Spinal cord (tissue), 9 donors: ENCODE measurements at regions not wholly inside any gene's neighbourhood (a gene's known extent, or its start where the extent isn't known, plus 50 kb on each side); places are given as distances from the start of the nearest gene placed in this dataset.

Experiments
- DNase-seq, 6 donors: peaks; one replicate each; pipeline versions ENCODE4 v3.0.0 to v3.0.0-alpha.2; 2013 to 2015; ENCODE audit warnings: low spot score in 6 of 6, low read depth in 4 of 6
- H3K27ac ChIP-seq: one replicate; pipeline ENCODE4 v1.5.1; 2013; ENCODE audit warnings: low read depth, low read length, control low read depth
- H3K27me3 ChIP-seq: one replicate; pipeline ENCODE4 v1.6.1; 2013; ENCODE audit warnings: low read length; ENCODE audit not compliant: control insufficient read depth, insufficient read depth
- H3K36me3 ChIP-seq: one replicate; pipeline ENCODE4 v1.6.1; 2013; ENCODE audit warnings: low read length; ENCODE audit not compliant: control insufficient read depth, insufficient read depth
- H3K4me1 ChIP-seq: one replicate; pipeline ENCODE4 v1.6.1; 2013; ENCODE audit warnings: low read length; ENCODE audit not compliant: control insufficient read depth, insufficient read depth
- H3K4me3 ChIP-seq: one replicate; pipeline ENCODE4 v1.5.1; 2013; ENCODE audit warnings: low read depth, low read length, control low read depth
- H3K9me3 ChIP-seq: one replicate; pipeline ENCODE4 v1.6.1; 2013; ENCODE audit warnings: low read length; ENCODE audit not compliant: control insufficient read depth, insufficient read depth
- WGBS: methylation state at CpG from one replicate; pipeline ENCODE4 v1.1.5; 2013; ENCODE audit warnings: missing lambda C conversion rate; ENCODE audit not compliant: insufficient coverage; 5-methylcytosine and 5-hydroxymethylcytosine counted together
- donor health status: healthy.

GRCh38 chr14:94685681-94686485, 73.7 kb downstream of the SERPINA3 start:
- no peak overlapping the region for H3K4me3 ChIP-seq
- WGBS, result 80% methylated on average over 6 of the region's 9 CpGs
- H3K36me3 ChIP-seq, result no peaks in the 10 kb centered on the region
- no peak for DNase-seq
- H3K4me1 ChIP-seq, result peaks cover 14% of the 10 kb centered on the region
- H3K9me3 ChIP-seq, result no peaks in the 10 kb centered on the region
- no peak overlapping the region for H3K27ac ChIP-seq
- peaks cover 4% of the 10 kb centered on the region for H3K27me3 ChIP-seq

GRCh38 chr14:94685166-94685581, 73.0 kb downstream of the SERPINA3 start:
- WGBS, result 86% methylated on average over 7 of the region's 7 CpGs
- no peaks in the 10 kb centered on the region for H3K9me3 ChIP-seq
- peaks cover 4% of the 10 kb centered on the region for H3K27me3 ChIP-seq
- peaks cover 14% of the 10 kb centered on the region for H3K4me1 ChIP-seq
- H3K36me3 ChIP-seq, result no peaks in the 10 kb centered on the region
- no peak for DNase-seq
- H3K4me3 ChIP-seq, result no peak overlapping the region
- no peak overlapping the region for H3K27ac ChIP-seq

- no peak overlapping the region for H3K4me3 ChIP-seq
- no peaks in the 10 kb centered on the region for H3K27me3 ChIP-seq
- no peak overlapping the region for H3K27ac ChIP-seq
- no peaks in the 10 kb centered on the region for H3K9me3 ChIP-seq
- peaks cover 5% of the 10 kb centered on the region for H3K4me1 ChIP-seq
- WGBS, result 90% methylated on average over 5 of the region's 5 CpGs
- H3K36me3 ChIP-seq, result no peaks in the 10 kb centered on the region
- DNase-seq, result no peak
Observed at GRCh38 chr14:94682736-94683135, 70.5 kb downstream of the SERPINA3 start.

DNA sequence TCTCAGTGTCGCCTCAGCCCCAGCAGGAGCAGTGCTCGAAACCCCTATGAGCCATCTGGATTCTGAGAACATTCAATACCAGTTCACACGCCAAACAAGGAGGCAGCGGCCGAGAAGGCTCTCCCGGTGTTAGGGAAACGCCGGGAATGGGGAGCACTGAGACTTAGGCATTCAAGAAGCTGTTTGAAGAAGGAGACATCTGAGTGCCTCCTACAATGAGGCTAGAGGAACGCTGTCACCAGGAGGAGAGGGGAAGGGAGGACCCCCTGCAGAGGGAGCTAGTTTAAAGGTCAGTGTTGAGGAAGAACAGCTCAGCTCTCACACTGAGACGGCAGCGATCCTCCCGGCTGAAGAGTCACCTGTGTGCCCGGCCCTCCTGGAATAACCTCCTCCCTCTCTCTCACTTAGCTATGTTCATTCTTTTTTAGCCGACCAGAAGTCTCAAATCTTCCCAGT, 69.9 kb downstream of the SERPINA3 start:
- no peaks in the 10 kb centered on the region for H3K36me3 ChIP-seq
- H3K9me3 ChIP-seq, result no peaks in the 10 kb centered on the region
- no peak overlapping the region for H3K27ac ChIP-seq
- no peak for DNase-seq
- H3K4me3 ChIP-seq, result no peak overlapping the region
- no peaks in the 10 kb centered on the region for H3K27me3 ChIP-seq
- H3K4me1 ChIP-seq, result peaks cover 5% of the 10 kb centered on the region
- 64% methylated on average over 9 of the region's 14 CpGs for WGBS

GRCh38 chr14:94681300-94682060, 69.3 kb downstream of the SERPINA3 start:
- Histone ChIP-seq H3K36me3 (no peaks in the 10 kb centered on the region), H3K27me3 (no peaks in the 10 kb centered on the region), H3K27ac (no peak overlapping the region), H3K9me3 (no peaks in the 10 kb centered on the region), H3K4me1 (peaks cover 5% of the 10 kb centered on the region), H3K4me3 (no peak overlapping the region)
- WGBS, result 85% methylated on average over 14 of the region's 15 CpGs
- no peak for DNase-seq

DNA sequence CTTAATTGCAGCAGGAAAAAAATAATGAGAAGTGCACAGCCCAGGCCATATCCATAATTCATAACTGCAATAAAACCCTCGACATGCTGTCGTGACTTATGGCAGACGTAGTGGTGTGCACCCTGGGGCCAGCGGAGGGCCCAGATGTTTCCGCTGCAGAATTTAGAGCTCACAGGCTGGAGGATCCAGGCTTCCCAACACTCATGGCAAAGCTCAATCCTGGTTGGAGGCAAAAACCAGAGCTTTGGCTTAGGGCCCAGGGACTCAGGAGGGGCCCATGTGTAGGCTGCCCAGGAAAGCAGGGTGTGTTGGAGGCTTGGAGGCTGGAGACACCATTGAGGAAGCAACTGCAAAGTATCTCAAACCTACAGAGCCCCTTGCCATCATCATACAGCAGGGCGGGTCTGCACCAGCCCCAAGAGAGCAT, 68.7 kb downstream of the SERPINA3 start:
- DNase-seq, result peak in 1 of 6 donors; percentile 33
- Histone ChIP-seq H3K9me3 (no peaks in the 10 kb centered on the region), H3K27ac (no peak overlapping the region), H3K36me3 (no peaks in the 10 kb centered on the region), H3K4me3 (no peak overlapping the region), H3K27me3 (no peaks in the 10 kb centered on the region), H3K4me1 (peaks cover 5% of the 10 kb centered on the region)
- 80% methylated on average over 5 of the region's 6 CpGs for WGBS

DNA sequence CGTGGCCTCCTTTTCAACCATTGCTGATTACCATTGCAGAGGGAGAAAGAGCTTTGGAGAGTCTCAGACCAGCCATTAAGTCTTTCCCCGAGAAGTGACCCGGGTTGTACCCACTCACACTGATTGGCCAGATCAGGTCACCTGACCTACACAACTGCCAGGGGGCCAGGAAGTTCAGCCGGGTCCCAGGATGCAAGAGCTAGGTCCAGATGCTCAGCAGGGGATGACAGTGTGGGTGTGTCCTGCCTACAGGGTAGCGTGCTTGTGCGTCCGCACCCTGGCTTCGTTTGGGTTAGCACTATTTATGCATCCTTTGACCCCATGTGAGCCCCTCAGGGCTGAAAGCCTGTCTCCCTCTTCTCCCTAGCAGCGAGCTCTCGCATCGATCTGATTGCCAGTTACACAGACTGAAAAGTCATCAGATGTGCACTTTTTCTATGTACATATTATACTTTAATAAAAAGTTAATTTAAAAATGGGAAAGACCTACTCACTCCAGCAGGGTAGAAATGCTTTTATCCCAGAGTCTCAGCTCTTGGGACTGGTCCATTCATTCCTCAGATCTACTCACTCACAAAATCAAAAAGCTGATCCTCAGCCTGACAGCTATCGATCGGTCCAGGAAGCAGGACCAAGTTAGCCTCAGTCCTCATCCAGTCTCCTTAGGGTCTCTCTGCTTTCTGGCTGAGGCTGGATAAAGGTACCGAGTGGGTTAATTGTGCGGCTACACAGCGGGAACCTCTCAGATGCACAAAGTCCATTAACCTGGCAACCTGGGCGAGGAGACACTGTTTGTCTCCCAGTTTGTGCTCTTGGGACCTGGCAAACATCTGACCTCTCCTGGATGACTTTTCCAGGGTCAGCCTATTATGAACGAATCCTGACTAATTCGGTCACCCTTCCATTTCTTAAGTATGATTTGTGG, 68.0 kb downstream of the SERPINA3 start:
- Histone ChIP-seq H3K27ac (no peak overlapping the region), H3K9me3 (no peaks in the 10 kb centered on the region), H3K4me3 (no peak overlapping the region), H3K27me3 (no peaks in the 10 kb centered on the region), H3K36me3 (no peaks in the 10 kb centered on the region), H3K4me1 (peaks cover 5% of the 10 kb centered on the region)
- WGBS, result 80% methylated on average over 13 of the region's 19 CpGs
- DNase-seq, result no peak

DNA sequence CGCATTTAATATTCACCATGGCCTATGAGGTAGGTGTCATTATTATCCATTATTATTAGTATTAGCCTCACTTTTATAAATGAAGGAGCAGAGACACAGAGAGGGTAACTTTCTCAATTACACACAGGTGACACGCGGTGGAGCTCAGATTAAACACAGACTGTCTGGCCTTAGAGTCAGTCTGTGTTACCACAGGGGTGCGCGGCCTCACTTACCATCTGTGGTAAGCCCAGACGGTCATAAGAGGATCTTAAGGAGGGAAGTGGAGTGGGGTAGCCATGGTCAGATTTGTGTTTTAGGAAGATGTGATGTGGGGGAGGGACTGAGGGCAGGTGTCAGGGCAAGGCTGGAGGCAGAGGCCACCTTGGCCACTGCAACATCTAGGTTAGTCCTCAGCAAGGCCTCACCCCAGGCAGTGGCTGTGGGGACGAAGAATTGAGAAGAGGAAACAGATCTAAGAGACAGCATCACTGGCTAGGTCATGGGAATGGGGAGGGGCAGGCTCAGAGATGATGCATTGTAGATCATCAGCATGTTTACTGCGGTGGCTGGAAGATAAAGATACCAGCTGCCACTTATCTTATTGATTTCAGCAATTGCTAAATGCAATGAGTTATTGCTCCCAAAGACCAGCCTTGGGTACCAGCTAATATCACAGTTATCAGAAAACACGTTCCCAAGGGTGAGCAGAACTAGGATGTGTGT, 67.1 kb downstream of the SERPINA3 start:
- Histone ChIP-seq H3K4me3 (no peak overlapping the region), H3K27ac (no peak overlapping the region), H3K9me3 (no peaks in the 10 kb centered on the region), H3K36me3 (no peaks in the 10 kb centered on the region), H3K4me1 (peaks cover 5% of the 10 kb centered on the region), H3K27me3 (no peaks in the 10 kb centered on the region)
- DNase-seq, result no peak
- 68% methylated on average over 6 of the region's 9 CpGs for WGBS

DNA sequence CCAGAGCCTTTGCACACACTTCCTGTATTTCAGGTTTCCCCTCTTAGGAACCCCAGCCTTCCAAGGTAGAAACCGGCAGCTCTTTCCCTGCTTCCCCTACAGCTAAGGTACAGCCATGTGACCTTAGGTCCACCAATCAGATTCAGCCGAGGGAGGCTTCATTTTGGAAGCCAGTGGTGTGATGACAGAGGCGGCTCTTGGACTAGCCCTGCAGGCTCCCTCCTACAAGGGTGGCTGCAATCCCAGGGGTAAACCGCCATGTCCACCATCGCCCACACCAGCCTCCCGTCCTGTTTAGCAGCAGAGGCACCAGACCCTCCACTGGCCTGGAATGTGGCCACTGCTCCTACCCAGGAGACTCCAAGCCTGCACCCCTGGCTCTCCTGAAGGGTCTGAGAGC, 65.6 kb downstream of the SERPINA3 start:
- Histone ChIP-seq H3K27me3 (no peaks in the 10 kb centered on the region), H3K4me1 (peaks cover 5% of the 10 kb centered on the region), H3K27ac (no peak overlapping the region), H3K36me3 (no peaks in the 10 kb centered on the region), H3K4me3 (no peak overlapping the region), H3K9me3 (no peaks in the 10 kb centered on the region)
- 94% methylated on average over 2 of the region's 6 CpGs for WGBS
- DNase-seq, result no peak
